H1 (cell line): ENCODE measurements at regions not wholly inside any gene's neighbourhood (a gene's known extent, or its start where the extent isn't known, plus 50 kb on each side); places are given as distances from the start of the nearest gene placed in this dataset.

Experiments used
- BCL11A ChIP-seq, 2 experiments: IDR thresholded peaks; one replicate each; pipeline ENCODE4 v1.6.1; 2011; ENCODE audit warnings: low read depth in 2 of 2, low read length in 2 of 2, mild to moderate bottlenecking in 2 of 2
- CHD7 ChIP-seq: fragments of 300-600 bp; sonication (generic); IDR thresholded peaks from 2 replicates; pipeline ENCODE4 v1.7.1; 2012; ENCODE audit warnings: low read length, moderate library complexity, mild to moderate bottlenecking, inconsistent platforms; ENCODE audit not compliant: insufficient replicate concordance
- EGR1 ChIP-seq: IDR thresholded peaks from 2 replicates; pipeline ENCODE4 v1.6.1; 2011; ENCODE audit warnings: low read depth, low read length, borderline replicate concordance
- HDAC6 ChIP-seq: IDR thresholded peaks from one replicate; pipeline ENCODE4 v1.7.1; 2012; ENCODE audit warnings: low read depth, mild to moderate bottlenecking, inconsistent platforms, low read length, moderate library complexity
- RFX5 ChIP-seq: IDR thresholded peaks from 2 replicates; pipeline ENCODE4 v1.6.1; 2011; ENCODE audit warnings: low read depth, low read length, improper control_type of control experiment, borderline replicate concordance
- SAP30 ChIP-seq: fragments of 300-600 bp; sonication (generic); IDR thresholded peaks from 2 replicates; pipeline ENCODE4 v1.7.1; 2012; ENCODE audit warnings: low read length, moderate library complexity, mild to moderate bottlenecking, inconsistent platforms; ENCODE audit not compliant: insufficient read depth, insufficient replicate concordance
- TEAD4 ChIP-seq: IDR thresholded peaks from 2 replicates; pipeline ENCODE4 v1.6.1; 2012; ENCODE audit warnings: low read depth, low read length, inconsistent platforms, mixed read lengths
- YY1 ChIP-seq: IDR thresholded peaks from 2 replicates; pipeline ENCODE4 v1.6.1; 2011; ENCODE audit warnings: low read depth, mild to moderate bottlenecking, low read length

- TF ChIP-seq CHD7, result no peak
- TF ChIP-seq BCL11A (IDR thresholded peaks at IDR 0.05; ENCODE audit: low read depth in 2 of 2, low read length in 2 of 2), result no peak
- TF ChIP-seq EGR1, result no peak
- no peak for TF ChIP-seq RFX5
- TF ChIP-seq YY1, result no peak
- no peak for TF ChIP-seq TEAD4
- TF ChIP-seq HDAC6, result no peak
- TF ChIP-seq SAP30, result no peak
Observed at GRCh38 chr20:17150858-17151257, 76.0 kb upstream of the PCSK2 start (continued).
